ENCODE measurements at regions not wholly inside any gene's neighbourhood (a gene's known extent, or its start where the extent isn't known, plus 50 kb on each side); places are given as distances from the start of the nearest gene placed in this dataset.

- H3K27ac Mint-ChIP-seq = no peak overlapping the region; a peak in 2 of 7 replicates
- H2BK5ac ChIP-seq (ENCODE audit: insufficient read length, low read length) = no peak overlapping the region
These were observed 423.8 kb downstream of the PRDM5 start for GRCh38 chr4:120498678-120499077.

More at GRCh38 chr4:120498678-120499077, 423.8 kb downstream of the PRDM5 start:
- Mint-ChIP-seq H3K4me1 (peaks cover 6 to 9% of the 10 kb centered on the region in 2 experiments), H3K36me3 (ENCODE audit: insufficient read depth in 1 of 3, low read depth in 3 of 3) (peaks cover 4 to 16% (median 7%) of the 10 kb centered on the region in 3 experiments; a peak in 6 of 7 replicates), H3K4me3 (no peak overlapping the region), H3K9me3 (peaks cover 7 to 13% of the 10 kb centered on the region in 2 experiments), H3K27me3 (ENCODE audit: low read depth) (no peaks in the 10 kb centered on the region)
- H3K79me1 ChIP-seq (ENCODE audit: insufficient read depth, low read depth, low read length, poor library complexity, severe bottlenecking) = no peaks in the 10 kb centered on the region
- no CpG with 5 or more reads among the region's 1 CpG for whole genome bisulfite sequencing (ENCODE audit: extremely low coverage, insufficient read length, low lambda C conversion rate)
- no peak overlapping the region for H2BK120ac ChIP-seq (ENCODE audit: low read depth, low read length, poor library complexity, severe bottlenecking)
- no peak overlapping the region for H2AFZ ChIP-seq (ENCODE audit: low read length)
- H4K8ac ChIP-seq (replicated peaks; ENCODE audit: insufficient read length, low read depth, low read length) = no peak overlapping the region
- H3K9me3 ChIP-seq (ENCODE audit: control insufficient read depth, low read depth, low read length) = no peaks in the 10 kb centered on the region
- H2BK20ac ChIP-seq (ENCODE audit: low read depth, low read length, poor library complexity, severe bottlenecking) = no peak overlapping the region
- H2BK12ac ChIP-seq (ENCODE audit: insufficient read length, low read depth, low read length) = no peak overlapping the region
- no peak overlapping the region for H3K23ac ChIP-seq (ENCODE audit: insufficient read length, low read depth, low read length)
- H3K18ac ChIP-seq (ENCODE audit: insufficient read length, low read depth, low read length) = no peak overlapping the region
- no peak overlapping the region for H3K14ac ChIP-seq (ENCODE audit: insufficient read depth, low read length)
- H3T11ph ChIP-seq (ENCODE audit: low read length) = no peak overlapping the region
- DNase-seq = no peak
- no peaks in the 10 kb centered on the region for H4K20me1 ChIP-seq (ENCODE audit: control insufficient read depth, insufficient read depth, insufficient read length)
- no peak overlapping the region for H2BK15ac ChIP-seq (ENCODE audit: low read depth, low read length)
- H4K5ac ChIP-seq (ENCODE audit: insufficient read length, low read depth, low read length) = no peak overlapping the region
- no peak overlapping the region for H2AK5ac ChIP-seq (ENCODE audit: insufficient read length, low read length)
- no peak overlapping the region for H4K91ac ChIP-seq (ENCODE audit: insufficient read length, low read depth, low read length)
- H3K4me2 ChIP-seq (ENCODE audit: insufficient read depth, insufficient read length, low read length) = no peak overlapping the region
- no peak overlapping the region for H3K4ac ChIP-seq (ENCODE audit: low read depth, low read length)
- H3K56ac ChIP-seq (ENCODE audit: insufficient read length, low read depth, low read length) = no peak overlapping the region
- no peak for TF ChIP-seq CTCF (conservative IDR thresholded peaks at IDR 0.05)
- no peaks in the 10 kb centered on the region for H3K79me2 ChIP-seq (ENCODE audit: insufficient read depth, low read length)
- no peaks in the 10 kb centered on the region for H3K23me2 ChIP-seq (ENCODE audit: insufficient read length, low read depth, low read length, poor library complexity, severe bottlenecking)
- H3K4me1 ChIP-seq (ENCODE audit: insufficient read depth, low read length) = no peaks in the 10 kb centered on the region
- H3K27ac ChIP-seq (ENCODE audit: insufficient read length, low read depth, low read length) = no peak overlapping the region
- H3K9ac ChIP-seq (ENCODE audit: extremely low read depth, insufficient read length, low read length) = no peak overlapping the region
- no peaks in the 10 kb centered on the region for H3K27me3 ChIP-seq (ENCODE audit: insufficient read depth, low read length)

All from H9 (cell line).